ENCODE measurements at regions not wholly inside any gene's neighbourhood (a gene's known extent, or its start where the extent isn't known, plus 50 kb on each side); places are given as distances from the start of the nearest gene placed in this dataset.

DNA sequence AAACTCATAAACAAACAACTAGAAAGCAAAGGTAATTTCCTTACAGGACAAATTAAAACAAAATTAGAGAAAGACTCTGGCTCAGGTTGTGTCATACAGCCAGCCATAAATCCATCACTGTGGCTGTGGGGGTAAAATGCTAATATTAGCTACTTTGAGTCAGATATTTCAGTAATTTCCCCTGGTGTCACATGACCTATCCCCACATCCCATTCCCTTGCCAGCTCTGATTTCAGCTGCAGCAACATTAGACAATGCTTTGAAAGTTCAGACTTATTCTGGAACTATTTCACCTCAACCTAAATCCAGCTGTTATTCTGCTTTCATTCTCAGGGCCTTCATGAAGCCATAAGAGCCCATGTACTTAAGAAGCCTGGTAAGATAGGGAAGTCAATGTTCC lies 55.3 kb downstream of the RPL10L start:
- H3K79me2 ChIP-seq (ENCODE audit: insufficient read depth, low read length) = no peaks in the 10 kb centered on the region
- DNase-seq = no peak
- Mint-ChIP-seq H3K9me3 (peaks cover 0 to 5% (median 0%) of the 10 kb centered on the region in 7 donors), H3K4me3 (no peak overlapping the region), H3K27me3 (ENCODE audit: low read depth in 3 of 3) (peaks cover 0 to 2% (median 0%) of the 10 kb centered on the region in 3 donors), H3K27ac (no peak overlapping the region), H3K36me3 (no peaks in the 10 kb centered on the region), H3K4me1 (no peaks in the 10 kb centered on the region)
- no peaks in the 10 kb centered on the region for H3K27me3 ChIP-seq (ENCODE audit: control insufficient read depth in 2 of 2, insufficient read depth in 2 of 2, low read length in 2 of 2)
- no peak overlapping the region for H2AFZ ChIP-seq (ENCODE audit: insufficient read depth, low read depth, low read length, poor library complexity, severe bottlenecking)
- no peaks in the 10 kb centered on the region for H4K20me1 ChIP-seq (ENCODE audit: insufficient read depth, low read length)
- TF ChIP-seq, protein P1, sequence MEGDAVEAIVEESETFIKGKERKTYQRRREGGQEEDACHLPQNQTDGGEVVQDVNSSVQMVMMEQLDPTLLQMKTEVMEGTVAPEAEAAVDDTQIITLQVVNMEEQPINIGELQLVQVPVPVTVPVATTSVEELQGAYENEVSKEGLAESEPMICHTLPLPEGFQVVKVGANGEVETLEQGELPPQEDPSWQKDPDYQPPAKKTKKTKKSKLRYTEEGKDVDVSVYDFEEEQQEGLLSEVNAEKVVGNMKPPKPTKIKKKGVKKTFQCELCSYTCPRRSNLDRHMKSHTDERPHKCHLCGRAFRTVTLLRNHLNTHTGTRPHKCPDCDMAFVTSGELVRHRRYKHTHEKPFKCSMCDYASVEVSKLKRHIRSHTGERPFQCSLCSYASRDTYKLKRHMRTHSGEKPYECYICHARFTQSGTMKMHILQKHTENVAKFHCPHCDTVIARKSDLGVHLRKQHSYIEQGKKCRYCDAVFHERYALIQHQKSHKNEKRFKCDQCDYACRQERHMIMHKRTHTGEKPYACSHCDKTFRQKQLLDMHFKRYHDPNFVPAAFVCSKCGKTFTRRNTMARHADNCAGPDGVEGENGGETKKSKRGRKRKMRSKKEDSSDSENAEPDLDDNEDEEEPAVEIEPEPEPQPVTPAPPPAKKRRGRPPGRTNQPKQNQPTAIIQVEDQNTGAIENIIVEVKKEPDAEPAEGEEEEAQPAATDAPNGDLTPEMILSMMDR (IDR thresholded peaks at IDR 0.05) = no peak
- H3K9me3 ChIP-seq (replicated peaks in 1 of 2; ENCODE audit: control insufficient read depth in 1 of 2, insufficient read depth in 1 of 2, low read length in 2 of 2) = no peaks in the 10 kb centered on the region
- no peak overlapping the region for H3K4me2 ChIP-seq (replicated peaks; ENCODE audit: extremely low read depth, low read length, poor library complexity, severe bottlenecking)
- H3K4me1 ChIP-seq (ENCODE audit: control insufficient read depth in 1 of 2, insufficient read depth in 2 of 2, low read length in 2 of 2) = no peaks in the 10 kb centered on the region
- no peak overlapping the region for H3K4me3 ChIP-seq (replicated peaks in 1 of 3; ENCODE audit: low read depth in 2 of 3, low read length in 3 of 3)
- no peak overlapping the region for H3K9ac ChIP-seq (ENCODE audit: insufficient read depth, low read length, poor library complexity, severe bottlenecking)
- no peak overlapping the region for H3K27ac ChIP-seq (ENCODE audit: low read depth in 1 of 2, low read length in 2 of 2)
- H3K36me3 ChIP-seq (replicated peaks in 1 of 2; ENCODE audit: control insufficient read depth in 1 of 2, insufficient read depth in 2 of 2, low read length in 2 of 2) = no peaks in the 10 kb centered on the region
- intact Hi-C loops (cut with micrococcal nuclease) = no loop called here

DNA sequence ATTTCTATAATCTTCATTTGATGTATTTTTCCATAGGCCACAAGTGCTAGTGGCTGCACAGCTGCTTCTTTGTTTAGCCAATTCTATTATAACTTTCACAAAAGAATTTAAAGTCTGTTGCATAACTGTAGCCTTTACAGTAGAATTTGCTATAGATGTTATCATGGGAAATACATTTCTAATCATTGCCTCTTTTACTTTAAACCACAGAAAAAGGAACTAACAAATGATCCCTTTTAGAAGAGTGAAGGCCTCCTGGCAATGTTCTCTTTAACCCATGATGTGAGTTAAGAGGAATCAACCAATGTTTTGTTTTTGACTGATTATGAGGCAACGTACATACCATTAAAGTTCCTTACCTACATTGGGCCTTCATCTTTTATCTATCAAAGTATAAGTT lies 68.8 kb downstream of the RPL10L start:
- Histone ChIP-seq H3K36me3 (replicated peaks in 1 of 2; ENCODE audit: control insufficient read depth in 1 of 2, insufficient read depth in 2 of 2, low read length in 2 of 2) (no peaks in the 10 kb centered on the region), H3K4me1 (ENCODE audit: control insufficient read depth in 1 of 2, insufficient read depth in 2 of 2, low read length in 2 of 2) (no peaks in the 10 kb centered on the region), H3K27me3 (ENCODE audit: control insufficient read depth in 2 of 2, insufficient read depth in 2 of 2, low read length in 2 of 2) (no peaks in the 10 kb centered on the region), H3K27ac (ENCODE audit: low read depth in 1 of 2, low read length in 2 of 2) (no peak overlapping the region), H3K9ac (ENCODE audit: insufficient read depth, low read length, poor library complexity, severe bottlenecking) (no peak overlapping the region), H3K9me3 (replicated peaks in 1 of 2; ENCODE audit: control insufficient read depth in 1 of 2, insufficient read depth in 1 of 2, low read length in 2 of 2) (no peaks in the 10 kb centered on the region), H3K79me2 (ENCODE audit: insufficient read depth, low read length) (no peaks in the 10 kb centered on the region), H2AFZ (ENCODE audit: insufficient read depth, low read depth, low read length, poor library complexity, severe bottlenecking) (no peak overlapping the region), H4K20me1 (ENCODE audit: insufficient read depth, low read length) (no peaks in the 10 kb centered on the region), H3K4me3 (replicated peaks in 1 of 3; ENCODE audit: low read depth in 2 of 3, low read length in 3 of 3) (no peak overlapping the region), H3K4me2 (replicated peaks; ENCODE audit: extremely low read depth, low read length, poor library complexity, severe bottlenecking) (no peak overlapping the region)
- Mint-ChIP-seq H3K27ac (no peak overlapping the region), H3K9me3 (peaks cover 0 to 3% (median 0%) of the 10 kb centered on the region in 7 donors), H3K27me3 (ENCODE audit: low read depth in 3 of 3) (no peaks in the 10 kb centered on the region), H3K4me1 (no peaks in the 10 kb centered on the region), H3K4me3 (no peak overlapping the region), H3K36me3 (no peaks in the 10 kb centered on the region)
- WGBS (ENCODE audit: insufficient coverage) = no CpG with 5 or more reads among the region's 1 CpG
- DNase-seq = no peak
- TF ChIP-seq, protein P1 (IDR thresholded peaks at IDR 0.05) = no peak
- intact Hi-C loops (cut with micrococcal nuclease) = no loop called here
